GM12878 (cell line): ENCODE measurements at regions not wholly inside any gene's neighbourhood (a gene's known extent, or its start where the extent isn't known, plus 50 kb on each side); places are given as distances from the start of the nearest gene placed in this dataset. TPM values are rescaled to one million over a fixed set of nuclear protein-coding genes. Genes with fewer than 3 reads are reported as not detected.

ENCODE experiments used
- GABPA ChIP-seq: IDR thresholded peaks from 2 replicates; pipeline ENCODE4 v1.6.1; 2014; ENCODE audit warnings: antibody characterized with exemption, low read depth, mild to moderate bottlenecking, inconsistent platforms
- MEF2A ChIP-seq: IDR thresholded peaks from 2 replicates; pipeline ENCODE4 v1.6.1; 2011; ENCODE audit warnings: low read depth, mild to moderate bottlenecking, low read length, moderate library complexity; ENCODE audit not compliant: insufficient read depth
- RBBP5 ChIP-seq: fragments of 200-600 bp; sonication (generic); conservative IDR thresholded peaks from 2 replicates; pipeline ENCODE4 v1.6.1; 2016
- RUNX3 ChIP-seq: IDR thresholded peaks from 2 replicates; pipeline ENCODE4 v1.6.1; 2012; ENCODE audit warnings: low read length, inconsistent platforms
- TAF1 ChIP-seq: IDR thresholded peaks from 2 replicates; pipeline ENCODE4 v1.6.1; 2011; ENCODE audit warnings: mild to moderate bottlenecking, low read depth, low read length, borderline replicate concordance
- ZZZ3 ChIP-seq: IDR thresholded peaks from 2 replicates; pipeline ENCODE4 v1.6.1; 2011; ENCODE audit warnings: low read depth; ENCODE audit not compliant: control insufficient read depth, insufficient read length
- small RNA-seq: library from RNA; depleted of rRNA; stranded (forward); fragments of <200 nt; gene quantifications from one replicate; pipeline ENCODE3, GENCODE V24; 2014

GRCh38 chr4:14952352-14952751 lies 49.9 kb upstream of the CPEB2 start (continued):
- TF ChIP-seq RUNX3 = peak; percentile 67; the same call in 1 of the 2 replicates
- TF ChIP-seq TAF1 = no peak
- TF ChIP-seq ZZZ3 = no peak
- TF ChIP-seq GABPA = no peak
- no peak for TF ChIP-seq MEF2A
- TF ChIP-seq RBBP5 = no peak

Small RNAs in the stretch of these regions (small RNA-seq; reads per million reads assigned to genes)
- gene RF00092 = not detected
